ENCODE measurements at regions not wholly inside any gene's neighbourhood (a gene's known extent, or its start where the extent isn't known, plus 50 kb on each side); places are given as distances from the start of the nearest gene placed in this dataset.

GRCh38 chr4:111453216-111453615, 692.0 kb upstream of the FAM241A start:
- H3K27ac ChIP-seq (ENCODE audit: low read depth in 1 of 2, low read length in 2 of 2) = no peak overlapping the region
- no peak overlapping the region for H3K4me3 ChIP-seq (ENCODE audit: low read depth in 1 of 3, low read length in 3 of 3)
- no peaks in the 10 kb centered on the region for H3K9me3 ChIP-seq (ENCODE audit: control insufficient read depth in 4 of 4, low read length in 3 of 4)
- TF ChIP-seq NR2F2 (IDR thresholded peaks at IDR 0.05) (no peak), HNF4A (conservative IDR thresholded peaks at IDR 0.05) (no peak), HNF4G (IDR thresholded peaks at IDR 0.05) (no peak), REST (IDR thresholded peaks at IDR 0.05) (no peak), EGR1 (IDR thresholded peaks at IDR 0.05; ENCODE audit: low read depth in 2 of 2) (no peak), RXRA (IDR thresholded peaks at IDR 0.05) (no peak)
- no peaks in the 10 kb centered on the region for H3K4me1 ChIP-seq (ENCODE audit: control insufficient read depth in 4 of 4, insufficient read depth in 4 of 4, low read length in 3 of 4)
- H3K36me3 ChIP-seq (ENCODE audit: control insufficient read depth in 4 of 4, insufficient read depth in 3 of 4, low read depth in 1 of 4, low read length in 3 of 4) = no peaks in the 10 kb centered on the region
- no peak overlapping the region for H3K9ac ChIP-seq (ENCODE audit: low read depth in 1 of 2, low read length in 2 of 2)
- H3K27me3 ChIP-seq (ENCODE audit: control insufficient read depth in 4 of 4, insufficient read depth in 4 of 4, low read length in 3 of 4) = no peaks in the 10 kb centered on the region
- no peak for DNase-seq (ENCODE audit: low spot score)

- Histone ChIP-seq H3K4me3 (ENCODE audit: low read depth in 1 of 3, low read length in 3 of 3) (no peak overlapping the region), H3K9ac (ENCODE audit: low read depth in 1 of 2, low read length in 2 of 2) (no peak overlapping the region), H3K9me3 (ENCODE audit: control insufficient read depth in 4 of 4, low read length in 3 of 4) (no peaks in the 10 kb centered on the region), H3K36me3 (ENCODE audit: control insufficient read depth in 4 of 4, insufficient read depth in 3 of 4, low read depth in 1 of 4, low read length in 3 of 4) (no peaks in the 10 kb centered on the region), H3K27me3 (ENCODE audit: control insufficient read depth in 4 of 4, insufficient read depth in 4 of 4, low read length in 3 of 4) (no peaks in the 10 kb centered on the region), H3K27ac (ENCODE audit: low read depth in 1 of 2, low read length in 2 of 2) (no peak overlapping the region), H3K4me1 (ENCODE audit: control insufficient read depth in 4 of 4, insufficient read depth in 4 of 4, low read length in 3 of 4) (no peaks in the 10 kb centered on the region)
- no peak for DNase-seq (ENCODE audit: low spot score)
- TF ChIP-seq FOXA2 (IDR thresholded peaks at IDR 0.05) (no peak), JUND (IDR thresholded peaks at IDR 0.05) (no peak), HNF4G (IDR thresholded peaks at IDR 0.05) (no peak), CTCF (IDR thresholded peaks at IDR 0.05; ENCODE audit: low read depth, low read length, missing input control) (no peak), SP1 (IDR thresholded peaks at IDR 0.05) (no peak), HNF4A (conservative IDR thresholded peaks at IDR 0.05) (no peak), MAX (IDR thresholded peaks at IDR 0.05) (no peak), NR2F2 (IDR thresholded peaks at IDR 0.05) (no peak), RAD21 (IDR thresholded peaks at IDR 0.05) (no peak), FOXA1 (IDR thresholded peaks at IDR 0.05) (no peak), ZBTB33 (IDR thresholded peaks at IDR 0.05) (no peak), RXRA (IDR thresholded peaks at IDR 0.05) (no peak), ATF3 (IDR thresholded peaks at IDR 0.05) (no peak)
- 59% methylated on average over 4 of the region's 4 CpGs for WGBS
These were observed 690.3 kb upstream of the FAM241A start for GRCh38 chr4:111454961-111455360.

All from liver (tissue), 8 donors.